GM18511 (cell line): ENCODE measurements at regions not wholly inside any gene's neighbourhood (a gene's known extent, or its start where the extent isn't known, plus 50 kb on each side); places are given as distances from the start of the nearest gene placed in this dataset.

Experiments
- ATAC-seq: cut with Tn5 transposase; IDR thresholded peaks from one replicate; pipeline ENCODE4 v1.9.1; 2021; ENCODE audit warnings: mild to moderate bottlenecking, moderate library complexity; ENCODE audit not compliant: unreplicated experiment

GRCh38 chr2:54388076-54388475, 68.1 kb upstream of the SPTBN1 start:
- ATAC-seq, result no peak

- ATAC-seq, result no peak
These were observed 63.4 kb upstream of the SPTBN1 start for GRCh38 chr2:54392555-54393324.

GRCh38 chr2:54394392-54394791, 61.7 kb upstream of the SPTBN1 start:
- peak; percentile 73 for ATAC-seq

- ATAC-seq, result no peak
These were observed 60.0 kb upstream of the SPTBN1 start for GRCh38 chr2:54396107-54396506.

GRCh38 chr2:54396798-54397197, 59.3 kb upstream of the SPTBN1 start:
- no peak for ATAC-seq

- no peak for ATAC-seq
These were observed 58.7 kb upstream of the SPTBN1 start for GRCh38 chr2:54397426-54397825.

GRCh38 chr2:54401554-54401953, 54.6 kb upstream of the SPTBN1 start:
- ATAC-seq, result no peak

GRCh38 chr2:54402350-54402749, 53.8 kb upstream of the SPTBN1 start:
- no peak for ATAC-seq

GRCh38 chr2:54403512-54404238, 52.5 kb upstream of the SPTBN1 start:
- ATAC-seq, result peak; percentile 11

GRCh38 chr2:54404270-54404669, 51.9 kb upstream of the SPTBN1 start:
- peak; percentile 75 for ATAC-seq

- no peak for ATAC-seq
These were observed 50.1 kb upstream of the SPTBN1 start for GRCh38 chr2:54406031-54406430.
